Stomach (tissue), 4 donors: ENCODE measurements at regions not wholly inside any gene's neighbourhood (a gene's known extent, or its start where the extent isn't known, plus 50 kb on each side); places are given as distances from the start of the nearest gene placed in this dataset.

Experiments
- POLR2A ChIP-seq, 4 donors: fragments of 450-650 bp; IDR thresholded peaks; one replicate each; pipeline ENCODE4 v1.6.1; 2016; ENCODE audit warnings: antibody characterized with exemption in 4 of 4, control low read depth in 2 of 4, mild to moderate bottlenecking in 1 of 4, moderate library complexity in 1 of 4
- TF ChIP-seq, protein P1 (sequence below), 7 experiments: fragments of 450-650 bp in 4 of 7; fragments of 200-600 bp in 3 of 7; sonication (generic) in 3 of 7; IDR thresholded peaks; one replicate each; pipeline ENCODE4 v1.5.1; 2016 to 2019; ENCODE audit warnings: antibody characterized with exemption in 7 of 7, control low read depth in 2 of 7, mild to moderate bottlenecking in 1 of 7

DNA sequence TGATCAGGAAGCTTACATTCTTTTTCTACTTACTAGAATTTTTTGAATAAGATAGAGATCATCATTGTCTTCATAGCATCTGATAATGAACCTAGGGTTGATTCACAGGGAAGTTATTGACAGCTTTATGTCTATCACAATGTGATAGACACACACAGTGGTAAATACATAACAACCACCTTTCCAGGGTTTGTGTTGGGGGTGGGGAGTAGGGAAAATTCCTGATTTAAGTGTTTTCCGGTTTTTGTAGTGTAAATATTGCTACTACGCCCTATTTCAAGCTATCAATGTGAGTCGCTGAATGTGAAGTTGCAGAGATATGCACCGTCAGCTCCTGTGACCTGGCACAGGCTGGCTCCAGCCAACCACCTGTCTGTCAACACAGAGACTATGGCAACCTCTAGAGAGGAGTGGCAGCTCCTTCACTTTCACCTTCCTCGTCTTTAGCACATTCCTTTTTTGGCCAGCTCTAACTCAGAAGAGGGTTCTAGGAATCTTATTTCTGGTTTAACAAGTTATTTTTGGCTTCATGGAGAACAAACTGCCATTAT lies 224.9 kb downstream of the MAT2B start:
- TF ChIP-seq, protein P1, sequence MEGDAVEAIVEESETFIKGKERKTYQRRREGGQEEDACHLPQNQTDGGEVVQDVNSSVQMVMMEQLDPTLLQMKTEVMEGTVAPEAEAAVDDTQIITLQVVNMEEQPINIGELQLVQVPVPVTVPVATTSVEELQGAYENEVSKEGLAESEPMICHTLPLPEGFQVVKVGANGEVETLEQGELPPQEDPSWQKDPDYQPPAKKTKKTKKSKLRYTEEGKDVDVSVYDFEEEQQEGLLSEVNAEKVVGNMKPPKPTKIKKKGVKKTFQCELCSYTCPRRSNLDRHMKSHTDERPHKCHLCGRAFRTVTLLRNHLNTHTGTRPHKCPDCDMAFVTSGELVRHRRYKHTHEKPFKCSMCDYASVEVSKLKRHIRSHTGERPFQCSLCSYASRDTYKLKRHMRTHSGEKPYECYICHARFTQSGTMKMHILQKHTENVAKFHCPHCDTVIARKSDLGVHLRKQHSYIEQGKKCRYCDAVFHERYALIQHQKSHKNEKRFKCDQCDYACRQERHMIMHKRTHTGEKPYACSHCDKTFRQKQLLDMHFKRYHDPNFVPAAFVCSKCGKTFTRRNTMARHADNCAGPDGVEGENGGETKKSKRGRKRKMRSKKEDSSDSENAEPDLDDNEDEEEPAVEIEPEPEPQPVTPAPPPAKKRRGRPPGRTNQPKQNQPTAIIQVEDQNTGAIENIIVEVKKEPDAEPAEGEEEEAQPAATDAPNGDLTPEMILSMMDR (IDR thresholded peaks at IDR 0.05) = no peak
- TF ChIP-seq POLR2A (IDR thresholded peaks at IDR 0.05) = no peak
